ENCODE measurements at regions not wholly inside any gene's neighbourhood (a gene's known extent, or its start where the extent isn't known, plus 50 kb on each side); places are given as distances from the start of the nearest gene placed in this dataset.

DNA sequence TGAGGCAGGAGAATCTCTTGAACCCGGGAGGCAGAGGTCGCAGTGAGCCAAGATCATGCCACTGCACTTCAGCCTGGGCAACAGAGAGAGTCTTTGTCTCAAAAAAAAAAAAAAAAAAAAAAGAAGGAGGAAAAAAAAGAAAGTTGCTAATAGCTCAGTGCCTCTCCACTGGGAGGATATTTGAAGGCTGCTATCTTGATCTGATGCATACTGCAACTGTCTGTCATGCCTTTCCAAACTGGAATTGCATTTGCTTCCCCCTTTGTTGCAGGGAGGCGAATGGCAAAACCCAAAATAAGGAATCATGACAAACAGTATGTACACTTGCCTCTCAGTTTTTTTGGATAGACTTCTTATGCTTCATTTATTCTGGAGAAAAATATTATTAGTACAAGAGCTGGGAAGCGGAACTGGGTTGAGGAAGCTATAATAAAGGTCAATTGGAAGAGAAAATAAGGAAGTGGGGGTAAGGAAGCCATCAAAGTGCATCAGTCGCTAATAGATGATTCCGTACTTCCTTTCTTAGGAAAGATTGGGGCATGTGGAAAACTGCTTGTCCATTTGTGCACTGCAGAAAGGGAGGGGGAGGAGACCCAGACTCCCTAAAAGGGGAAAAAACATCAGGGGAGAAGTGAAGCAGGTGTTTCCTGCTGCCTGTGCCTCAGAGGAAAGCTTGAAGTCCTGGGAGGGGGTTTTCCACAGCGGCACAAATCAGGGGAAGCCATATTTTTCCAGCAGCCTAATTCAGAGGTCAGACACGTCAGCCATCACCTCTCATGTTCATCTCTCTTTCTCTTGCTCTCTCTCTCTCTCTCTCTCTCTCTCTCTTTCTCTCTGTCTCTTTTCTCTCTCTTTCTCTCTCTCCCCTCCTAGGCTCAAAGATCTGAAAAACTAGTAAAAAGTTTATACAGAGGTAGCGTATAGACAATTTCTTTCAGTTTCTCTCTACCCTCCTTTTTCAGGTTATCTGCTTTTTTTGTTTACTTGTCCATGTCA lies 301.4 kb upstream of the TNP1 start:
- DNase-seq (ENCODE audit: low read depth), result no peak

- DNase-seq (ENCODE audit: low read depth), result no peak
Observed at GRCh38 chr2:217160103-217160743, 300.4 kb upstream of the TNP1 start.

DNA sequence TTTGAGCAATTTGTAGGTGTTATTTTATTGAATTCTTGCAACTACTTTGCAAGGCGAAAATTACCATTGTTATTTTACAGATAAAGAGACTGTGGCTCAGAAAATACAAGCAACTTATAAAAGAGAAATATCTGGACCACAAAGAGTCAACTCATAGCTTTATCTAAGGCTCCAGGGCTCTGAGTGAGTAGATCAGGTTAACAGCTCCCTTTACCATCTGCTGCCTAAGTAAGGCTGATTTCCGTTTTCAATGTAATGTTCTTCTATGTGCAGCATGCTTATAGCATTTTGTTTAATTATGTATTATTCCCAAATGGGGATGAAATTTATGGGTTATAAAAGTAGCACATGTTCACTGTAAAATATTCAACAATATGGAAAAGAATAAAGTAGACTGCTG lies 299.1 kb upstream of the TNP1 start:
- DNase-seq (ENCODE audit: low read depth), result no peak

DNA sequence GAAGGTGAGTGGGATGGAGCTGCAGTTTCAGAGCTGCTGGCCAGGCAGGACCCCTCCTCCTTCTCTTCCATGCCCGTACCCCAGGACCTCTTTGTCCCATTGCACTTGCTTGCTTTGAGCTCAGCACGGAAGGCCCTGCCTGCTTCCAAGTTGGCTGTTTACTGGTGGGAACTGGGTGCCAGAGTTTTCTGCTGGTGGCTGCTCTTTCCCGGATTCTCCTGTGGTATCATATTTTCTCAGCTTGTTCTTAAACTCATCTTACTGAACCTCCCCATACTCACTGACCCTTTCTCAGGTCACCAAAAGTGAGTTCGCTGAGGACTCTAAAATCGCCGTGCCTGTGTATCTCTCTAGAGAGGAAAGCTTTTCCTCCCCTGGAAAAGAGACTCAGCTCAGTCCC lies 297.7 kb upstream of the TNP1 start:
- no peak for DNase-seq (ENCODE audit: low read depth)

DNA sequence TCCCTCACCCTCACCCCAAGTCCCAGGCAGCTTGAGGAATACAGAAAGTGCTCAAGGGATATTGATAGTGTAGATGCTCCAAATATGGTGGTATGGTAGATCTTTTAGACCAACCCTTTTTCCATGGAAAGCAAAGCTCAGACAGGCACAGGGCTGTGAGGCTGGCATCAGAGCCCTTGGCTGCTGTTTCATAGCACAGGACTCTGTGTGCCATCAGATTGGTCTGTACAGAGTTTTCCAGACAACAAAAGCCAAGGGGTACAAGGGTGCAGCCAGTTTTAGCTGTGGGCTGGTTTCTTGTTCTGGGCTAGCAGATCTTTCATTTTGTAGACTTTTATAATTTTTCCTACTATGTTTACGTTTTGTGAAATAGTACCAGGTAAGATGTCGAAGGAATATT lies 296.9 kb upstream of the TNP1 start:
- DNase-seq (ENCODE audit: low read depth), result no peak

DNA sequence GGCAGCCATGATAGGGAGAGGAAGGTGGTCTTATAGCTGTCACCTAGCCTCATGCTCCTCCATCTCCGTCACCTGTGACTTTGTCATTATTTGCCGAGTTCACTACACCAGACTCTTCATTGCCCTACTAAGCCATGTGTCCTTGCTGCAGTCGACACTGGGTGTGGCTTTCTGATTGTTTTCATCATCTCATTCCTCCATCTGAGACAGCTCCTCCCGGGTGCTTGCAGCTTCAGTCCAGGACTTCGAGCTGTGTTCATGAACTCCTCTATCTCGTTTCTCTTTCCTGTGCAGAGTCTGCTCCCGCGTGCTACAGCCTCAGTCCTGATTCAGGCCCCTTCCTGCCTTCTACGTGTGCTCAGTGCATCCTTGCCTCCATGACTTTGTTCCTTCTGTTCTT lies 295.1 kb upstream of the TNP1 start:
- no peak for DNase-seq (ENCODE audit: low read depth)

GRCh38 chr2:217153510-217153909 lies 293.6 kb upstream of the TNP1 start:
- DNase-seq (ENCODE audit: low read depth), result no peak

- no peak for DNase-seq (ENCODE audit: low read depth)
Observed at GRCh38 chr2:217152831-217153230, 293.0 kb upstream of the TNP1 start.

DNA sequence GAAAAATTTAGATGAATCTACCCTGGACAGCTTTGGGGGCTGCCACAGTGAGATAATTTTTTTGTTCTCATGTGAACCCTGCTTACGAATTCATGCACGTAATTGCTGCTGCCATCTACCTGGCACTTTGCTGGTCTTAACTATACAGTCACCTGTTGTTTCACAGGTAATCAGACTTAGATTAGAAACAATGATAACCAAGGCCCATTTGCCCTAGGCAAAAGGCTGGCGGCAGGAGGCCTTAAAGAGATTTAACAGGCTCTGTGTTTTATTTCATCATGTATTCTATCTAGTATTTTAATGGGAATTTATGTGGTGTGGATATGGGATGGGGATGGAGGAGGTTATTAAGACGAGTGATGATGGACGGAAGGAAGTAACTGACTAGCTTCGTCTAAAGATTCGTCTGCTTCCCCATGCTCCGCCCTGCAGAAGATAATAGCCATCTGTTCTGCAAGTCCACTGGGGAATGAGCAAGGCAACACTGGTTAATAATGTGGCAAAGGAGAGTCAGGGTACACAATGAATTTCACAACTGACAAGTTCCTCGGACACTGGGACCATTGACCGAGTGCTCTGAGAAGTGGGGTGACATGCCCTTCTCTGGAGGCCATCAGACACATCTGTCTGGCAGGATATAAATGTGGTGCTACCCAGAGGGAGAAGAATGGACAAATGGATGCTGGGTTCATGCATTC lies 291.8 kb upstream of the TNP1 start:
- no peak for DNase-seq (ENCODE audit: low read depth)

DNA sequence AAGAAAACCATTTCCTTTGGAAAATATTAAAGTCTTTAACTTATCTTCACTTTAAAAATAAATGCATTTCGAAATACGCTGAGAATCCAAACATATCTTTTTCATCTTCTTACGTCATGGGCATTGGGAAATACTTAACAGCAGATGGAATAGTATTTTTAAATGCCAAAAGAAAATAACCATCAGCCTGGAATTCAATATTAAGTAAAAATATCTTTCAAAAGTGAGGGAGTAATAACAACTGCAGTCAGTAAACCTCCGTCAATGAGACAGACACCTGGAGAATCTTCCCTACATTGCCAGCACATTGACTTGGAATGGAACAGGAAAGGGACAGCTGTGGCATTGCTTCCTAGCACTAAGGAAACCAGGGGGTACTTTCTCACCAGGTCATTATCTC lies 290.4 kb upstream of the TNP1 start:
- DNase-seq (ENCODE audit: low read depth), result no peak

- DNase-seq (ENCODE audit: low read depth), result no peak
Observed at GRCh38 chr2:217149087-217149660, 289.3 kb upstream of the TNP1 start.

DNA sequence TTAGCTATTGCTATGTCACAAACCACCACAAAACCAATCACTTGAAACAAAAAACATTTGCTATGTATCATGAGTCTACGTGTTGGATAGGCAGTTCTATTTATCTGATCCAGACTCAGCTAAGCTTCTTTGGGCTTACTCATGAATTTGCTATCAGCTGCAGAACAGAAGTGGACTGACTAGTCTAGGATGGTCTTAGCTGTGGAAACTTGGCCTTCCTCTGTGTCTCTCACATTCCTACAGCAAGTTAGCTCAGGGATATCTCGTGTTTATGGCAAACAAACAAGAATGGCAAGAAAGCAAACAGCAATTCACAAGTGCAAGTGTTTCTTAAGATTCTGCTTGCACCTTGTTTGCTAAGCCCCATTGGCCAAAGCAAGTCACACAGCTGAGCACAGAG lies 288.0 kb upstream of the TNP1 start:
- DNase-seq (ENCODE audit: low read depth), result no peak

- no peak for DNase-seq (ENCODE audit: low read depth)
Observed at GRCh38 chr2:217146956-217147355, 287.1 kb upstream of the TNP1 start.

- DNase-seq (ENCODE audit: low read depth), result no peak
Observed at GRCh38 chr2:217142649-217143266, 282.9 kb upstream of the TNP1 start.

- no peak for DNase-seq (ENCODE audit: low read depth)
Observed at GRCh38 chr2:217138284-217138683, 278.4 kb upstream of the TNP1 start.

DNA sequence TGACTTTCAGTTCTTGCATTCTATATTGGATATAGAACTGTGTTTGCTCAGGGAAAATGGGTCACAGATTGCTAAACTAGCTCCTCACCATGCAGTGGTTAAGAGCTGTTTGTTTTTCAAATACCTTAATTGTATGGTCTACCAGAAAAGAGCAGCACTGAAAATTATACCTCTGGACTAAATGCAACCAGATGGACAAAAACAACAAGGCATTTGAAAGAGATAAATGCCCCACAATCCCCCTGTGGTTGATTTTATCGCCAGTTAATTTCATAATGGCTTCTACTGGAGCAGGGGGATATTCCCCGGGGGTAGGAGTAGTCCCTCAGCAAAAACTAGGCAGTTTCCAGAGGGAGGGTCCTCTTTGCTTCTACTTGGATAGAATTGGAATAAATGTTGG lies 267.9 kb upstream of the TNP1 start:
- no peak for DNase-seq (ENCODE audit: low read depth)

DNA sequence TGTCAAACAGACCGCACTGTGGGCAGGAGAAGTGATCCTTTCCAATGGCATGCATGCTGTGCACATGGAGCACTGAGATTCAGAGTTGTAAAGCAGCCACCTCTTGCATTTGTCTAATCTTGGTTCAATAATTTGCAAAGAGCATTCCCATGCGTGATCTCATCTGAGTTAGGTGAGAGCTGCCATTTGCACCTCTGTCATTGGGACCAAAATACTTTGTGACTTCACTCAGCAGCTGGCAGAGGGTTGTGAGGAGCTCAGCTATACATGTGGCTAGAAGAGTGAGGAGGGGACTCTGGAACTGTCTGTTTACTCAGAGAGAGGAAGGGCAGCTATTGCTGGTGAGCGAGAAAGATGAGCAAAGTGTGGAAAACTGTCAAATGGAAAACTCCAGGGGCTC lies 265.1 kb upstream of the TNP1 start:
- no peak for DNase-seq (ENCODE audit: low read depth)

DNA sequence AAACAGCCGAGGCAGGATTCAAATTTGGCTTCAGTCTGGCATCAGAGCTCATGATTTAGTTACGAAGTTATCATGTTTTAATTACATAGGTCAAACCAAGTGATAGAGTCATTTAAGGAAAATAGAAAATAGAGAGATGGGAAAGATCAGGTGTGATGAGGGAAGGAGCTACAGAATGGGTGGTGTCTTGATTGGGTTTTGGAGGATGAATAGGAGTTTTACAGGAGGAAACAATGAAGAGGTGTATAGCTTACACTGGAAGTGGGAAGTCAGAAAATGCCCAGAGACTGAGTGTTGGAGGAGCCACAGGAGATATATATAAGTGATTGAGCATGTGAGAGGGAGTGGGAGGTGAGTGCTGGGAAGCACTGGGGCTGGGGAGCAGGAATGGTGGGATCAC lies 264.2 kb upstream of the TNP1 start:
- DNase-seq (ENCODE audit: low read depth), result no peak

DNA sequence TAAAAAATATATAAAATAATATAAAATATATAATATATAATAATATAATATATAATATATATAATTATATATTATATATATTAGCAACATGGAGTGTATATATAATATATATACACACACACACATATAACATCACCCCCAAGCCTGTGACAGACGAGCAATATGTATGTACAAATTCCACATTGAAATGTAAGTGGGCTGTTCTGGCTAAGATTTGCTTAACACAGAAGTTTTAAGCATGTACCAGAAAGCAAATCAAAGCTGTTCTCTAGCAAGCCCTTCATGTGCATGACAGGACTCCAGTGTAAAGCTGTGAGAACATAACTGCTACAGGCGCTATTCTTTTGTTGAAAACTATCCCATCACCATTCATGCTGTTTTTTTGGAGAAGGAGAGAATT lies 261.7 kb upstream of the TNP1 start:
- no peak for DNase-seq (ENCODE audit: low read depth)

- DNase-seq (ENCODE audit: low read depth), result no peak
Observed at GRCh38 chr2:217120429-217120828, 260.6 kb upstream of the TNP1 start.

- no peak for DNase-seq (ENCODE audit: low read depth)
Observed at GRCh38 chr2:217118559-217119284, 258.9 kb upstream of the TNP1 start.
